ENCODE measurements at regions not wholly inside any gene's neighbourhood (a gene's known extent, or its start where the extent isn't known, plus 50 kb on each side); places are given as distances from the start of the nearest gene placed in this dataset.

DNA sequence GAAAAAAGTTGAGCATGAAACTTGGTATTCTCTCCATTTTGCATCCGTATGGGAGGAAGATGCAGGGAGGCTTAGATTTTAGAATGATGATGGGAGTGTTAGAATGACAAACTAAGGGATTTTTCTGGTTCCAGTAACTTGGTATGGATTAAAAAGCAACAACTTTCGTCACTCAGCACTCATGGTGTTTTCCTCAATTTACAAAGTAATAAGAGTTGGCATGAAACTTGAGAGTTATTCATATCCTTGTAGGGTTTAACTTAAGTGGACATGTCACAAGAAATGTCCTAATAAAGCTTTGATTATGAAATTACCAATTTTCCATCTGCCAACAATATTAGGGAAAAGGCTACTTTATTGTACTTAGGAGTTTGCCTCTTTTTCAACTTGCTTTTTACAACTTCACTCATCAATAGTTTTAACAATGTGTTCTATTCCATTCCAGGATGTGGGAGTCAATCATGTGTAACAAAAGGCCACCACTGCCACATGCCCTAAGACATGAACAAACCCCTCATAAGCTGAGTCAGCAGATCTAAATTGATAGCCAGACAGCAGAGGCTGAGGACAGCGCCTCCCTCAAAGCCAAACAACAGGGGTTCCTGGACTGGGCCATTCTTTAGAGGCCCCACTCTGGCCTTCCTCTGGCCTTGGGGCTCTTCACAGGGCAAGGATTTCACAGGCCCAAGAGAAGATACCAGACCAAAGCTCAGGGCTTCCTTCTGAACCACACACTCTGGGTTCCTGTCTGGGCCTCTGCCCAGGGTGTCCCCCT, 265.8 kb downstream of the TNS1 start:
- Histone ChIP-seq H3K36me3 (ENCODE audit: control insufficient read depth, insufficient read depth, low read length) (no peaks in the 10 kb centered on the region), H3K9me3 (ENCODE audit: control insufficient read depth, insufficient read depth, low read depth, low read length) (no peaks in the 10 kb centered on the region), H3K4me1 (ENCODE audit: control insufficient read depth, insufficient read depth, low read length) (no peaks in the 10 kb centered on the region), H3K4me3 (ENCODE audit: low read depth in 2 of 2, low read length in 2 of 2) (no peak overlapping the region), H3K27ac (ENCODE audit: low read length) (no peak overlapping the region), H3K27me3 (ENCODE audit: control insufficient read depth, insufficient read depth, low read length) (peaks cover 2% of the 10 kb centered on the region; the same call in 1 of the 2 replicates)
- no peak for DNase-seq (ENCODE audit: low read depth, low spot score)
- no TSS peak for BruUV-seq (replicated peaks)
- ChIA-PET POLR2A (no interaction called here), CTCF (interaction anchor here (0.6 kb wide), 1 partner anchor 1185 kb away, joined by 7 read pairs; no protein-coding TSS in a partner anchor)
- ATAC-seq: no peak
- intact Hi-C loops (cut with micrococcal nuclease; ENCODE audit: unreplicated experiment) (no loop called here), in situ Hi-C loops (cut with HindIII; ENCODE audit: low pct_unique_long_range_greater_than_20kb, low sequenced_read_pairs) (no loop called here)
- TF ChIP-seq TCF7L2 (IDR thresholded peaks at IDR 0.05; ENCODE audit: low read depth, low read length): no peak
- TF ChIP-seq, protein P1, sequence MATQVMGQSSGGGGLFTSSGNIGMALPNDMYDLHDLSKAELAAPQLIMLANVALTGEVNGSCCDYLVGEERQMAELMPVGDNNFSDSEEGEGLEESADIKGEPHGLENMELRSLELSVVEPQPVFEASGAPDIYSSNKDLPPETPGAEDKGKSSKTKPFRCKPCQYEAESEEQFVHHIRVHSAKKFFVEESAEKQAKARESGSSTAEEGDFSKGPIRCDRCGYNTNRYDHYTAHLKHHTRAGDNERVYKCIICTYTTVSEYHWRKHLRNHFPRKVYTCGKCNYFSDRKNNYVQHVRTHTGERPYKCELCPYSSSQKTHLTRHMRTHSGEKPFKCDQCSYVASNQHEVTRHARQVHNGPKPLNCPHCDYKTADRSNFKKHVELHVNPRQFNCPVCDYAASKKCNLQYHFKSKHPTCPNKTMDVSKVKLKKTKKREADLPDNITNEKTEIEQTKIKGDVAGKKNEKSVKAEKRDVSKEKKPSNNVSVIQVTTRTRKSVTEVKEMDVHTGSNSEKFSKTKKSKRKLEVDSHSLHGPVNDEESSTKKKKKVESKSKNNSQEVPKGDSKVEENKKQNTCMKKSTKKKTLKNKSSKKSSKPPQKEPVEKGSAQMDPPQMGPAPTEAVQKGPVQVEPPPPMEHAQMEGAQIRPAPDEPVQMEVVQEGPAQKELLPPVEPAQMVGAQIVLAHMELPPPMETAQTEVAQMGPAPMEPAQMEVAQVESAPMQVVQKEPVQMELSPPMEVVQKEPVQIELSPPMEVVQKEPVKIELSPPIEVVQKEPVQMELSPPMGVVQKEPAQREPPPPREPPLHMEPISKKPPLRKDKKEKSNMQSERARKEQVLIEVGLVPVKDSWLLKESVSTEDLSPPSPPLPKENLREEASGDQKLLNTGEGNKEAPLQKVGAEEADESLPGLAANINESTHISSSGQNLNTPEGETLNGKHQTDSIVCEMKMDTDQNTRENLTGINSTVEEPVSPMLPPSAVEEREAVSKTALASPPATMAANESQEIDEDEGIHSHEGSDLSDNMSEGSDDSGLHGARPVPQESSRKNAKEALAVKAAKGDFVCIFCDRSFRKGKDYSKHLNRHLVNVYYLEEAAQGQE (IDR thresholded peaks at IDR 0.05; ENCODE audit: insufficient read depth in 1 of 2, low read depth in 2 of 2, low read length in 1 of 2): no peak
- TF ChIP-seq POLR2AphosphoS5 (IDR thresholded peaks at IDR 0.05; ENCODE audit: low read depth, low read length): no peak
- TF ChIP-seq SIN3A (IDR thresholded peaks at IDR 0.05; ENCODE audit: borderline replicate concordance, insufficient read depth, low read depth, low read length): no peak
- TF ChIP-seq, protein P2, sequence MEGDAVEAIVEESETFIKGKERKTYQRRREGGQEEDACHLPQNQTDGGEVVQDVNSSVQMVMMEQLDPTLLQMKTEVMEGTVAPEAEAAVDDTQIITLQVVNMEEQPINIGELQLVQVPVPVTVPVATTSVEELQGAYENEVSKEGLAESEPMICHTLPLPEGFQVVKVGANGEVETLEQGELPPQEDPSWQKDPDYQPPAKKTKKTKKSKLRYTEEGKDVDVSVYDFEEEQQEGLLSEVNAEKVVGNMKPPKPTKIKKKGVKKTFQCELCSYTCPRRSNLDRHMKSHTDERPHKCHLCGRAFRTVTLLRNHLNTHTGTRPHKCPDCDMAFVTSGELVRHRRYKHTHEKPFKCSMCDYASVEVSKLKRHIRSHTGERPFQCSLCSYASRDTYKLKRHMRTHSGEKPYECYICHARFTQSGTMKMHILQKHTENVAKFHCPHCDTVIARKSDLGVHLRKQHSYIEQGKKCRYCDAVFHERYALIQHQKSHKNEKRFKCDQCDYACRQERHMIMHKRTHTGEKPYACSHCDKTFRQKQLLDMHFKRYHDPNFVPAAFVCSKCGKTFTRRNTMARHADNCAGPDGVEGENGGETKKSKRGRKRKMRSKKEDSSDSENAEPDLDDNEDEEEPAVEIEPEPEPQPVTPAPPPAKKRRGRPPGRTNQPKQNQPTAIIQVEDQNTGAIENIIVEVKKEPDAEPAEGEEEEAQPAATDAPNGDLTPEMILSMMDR (IDR thresholded peaks at IDR 0.05): no peak

DNA sequence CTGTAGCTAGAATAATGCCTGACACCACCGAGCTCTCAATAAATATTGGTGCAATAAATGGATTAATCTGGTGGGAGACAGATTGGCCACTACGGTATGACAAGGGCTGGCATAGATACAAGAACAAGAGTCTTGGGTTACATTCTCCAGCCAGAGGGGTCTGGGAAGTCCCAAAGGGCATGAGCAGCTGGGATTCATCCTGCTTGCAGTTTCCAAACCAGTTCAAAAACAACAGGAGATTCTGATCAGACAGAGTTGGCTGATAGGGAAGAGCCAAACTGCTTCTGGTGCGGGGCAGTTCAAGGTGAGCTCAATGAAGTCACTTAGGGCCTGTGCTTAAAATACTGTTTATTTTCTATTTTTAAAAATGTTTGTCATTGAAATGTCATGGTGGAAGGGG, 266.9 kb downstream of the TNS1 start:
- intact Hi-C loops (cut with micrococcal nuclease; ENCODE audit: unreplicated experiment): no loop called here
- Histone ChIP-seq H3K36me3 (ENCODE audit: control insufficient read depth, insufficient read depth, low read length) (no peaks in the 10 kb centered on the region), H3K27me3 (ENCODE audit: control insufficient read depth, insufficient read depth, low read length) (peaks cover 2% of the 10 kb centered on the region), H3K27ac (ENCODE audit: low read length) (no peak overlapping the region), H3K4me3 (ENCODE audit: low read depth in 2 of 2, low read length in 2 of 2) (no peak overlapping the region), H3K9me3 (ENCODE audit: control insufficient read depth, insufficient read depth, low read depth, low read length) (no peaks in the 10 kb centered on the region), H3K4me1 (ENCODE audit: control insufficient read depth, insufficient read depth, low read length) (no peaks in the 10 kb centered on the region)
- TF ChIP-seq, protein P1 (IDR thresholded peaks at IDR 0.05; ENCODE audit: insufficient read depth in 1 of 2, low read depth in 2 of 2, low read length in 1 of 2): no peak
- TF ChIP-seq POLR2AphosphoS5 (IDR thresholded peaks at IDR 0.05; ENCODE audit: low read depth, low read length) (no peak), TCF7L2 (IDR thresholded peaks at IDR 0.05; ENCODE audit: low read depth, low read length) (no peak), SIN3A (IDR thresholded peaks at IDR 0.05; ENCODE audit: borderline replicate concordance, insufficient read depth, low read depth, low read length) (no peak)
- TF ChIP-seq, protein P2 (IDR thresholded peaks at IDR 0.05): no peak
- ChIA-PET POLR2A (no interaction called here), CTCF (no interaction called here)
- in situ Hi-C loops (cut with HindIII; ENCODE audit: low pct_unique_long_range_greater_than_20kb, low sequenced_read_pairs): no loop called here
- ATAC-seq: no peak
- no TSS peak for BruUV-seq (replicated peaks)
- no peak for DNase-seq (ENCODE audit: low read depth, low spot score)

Data from Panc1 (cell line).